Keratinocyte (primary cell): ENCODE measurements at regions not wholly inside any gene's neighbourhood (a gene's known extent, or its start where the extent isn't known, plus 50 kb on each side); places are given as distances from the start of the nearest gene placed in this dataset.

Source experiments
- CTCF ChIP-seq, 3 experiments: IDR thresholded peaks in 1 of 3; conservative IDR thresholded peaks in 1 of 3; optimal IDR thresholded peaks in 1 of 3; 2 replicates in 2 of 3; 3 replicates in 1 of 3; pipeline versions ENCODE3 to v1.5.1; 2011; ENCODE audit warnings: low read length in 3 of 3, mild to moderate bottlenecking in 3 of 3, moderate library complexity in 2 of 3, control low read depth in 1 of 3, inconsistent platforms in 1 of 3; ENCODE audit not compliant: insufficient read depth in 2 of 3; ENCODE audit errors: extremely low read depth in 1 of 3
- EZH2 ChIP-seq: IDR thresholded peaks from one replicate; pipeline ENCODE4 v1.6.1; 2012; ENCODE audit warnings: inconsistent platforms, mild to moderate bottlenecking, low read length, moderate library complexity

DNA sequence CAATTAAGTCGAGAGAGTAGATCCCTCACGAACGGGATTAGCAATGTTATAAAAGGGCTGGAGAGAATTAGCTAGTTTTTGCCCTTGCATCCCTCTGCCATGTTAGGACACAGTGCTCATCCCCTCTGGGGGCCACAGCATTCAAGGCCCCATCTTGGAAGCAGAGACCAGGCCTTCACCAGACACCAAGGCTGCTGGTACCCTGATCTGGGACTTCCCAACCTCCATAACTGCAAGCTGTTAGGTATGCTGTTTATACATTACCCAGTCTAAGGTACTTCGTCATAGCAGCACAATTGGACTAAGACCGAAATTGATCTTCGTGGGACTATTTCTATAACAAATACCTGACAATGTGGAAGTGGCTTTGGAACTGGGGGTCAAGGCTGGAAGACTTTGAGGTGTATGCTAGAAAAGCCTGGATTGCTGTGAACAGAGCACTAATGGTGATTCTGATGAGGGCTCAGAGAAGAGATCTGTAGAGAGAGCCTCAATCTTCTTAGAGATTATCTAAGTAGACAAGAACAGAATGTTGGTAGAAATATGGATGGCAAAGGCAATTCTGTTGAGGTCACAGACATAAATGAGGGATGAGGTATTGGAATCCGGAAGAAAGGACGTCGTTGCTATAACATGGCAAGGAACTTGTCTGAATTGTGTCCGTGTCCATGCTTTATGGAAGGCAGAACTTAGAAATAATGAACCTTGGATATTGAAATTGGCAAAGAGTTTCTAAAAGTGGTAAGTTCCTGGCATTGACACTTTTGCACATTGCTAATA lies 83.8 kb upstream of the KIF26B start:
- TF ChIP-seq CTCF (optimal IDR thresholded peaks at IDR 0.05 in 1 of 3, IDR thresholded peaks at IDR 0.05 in 1 of 3, conservative IDR thresholded peaks at IDR 0.05 in 1 of 3; ENCODE audit: extremely low read depth in 1 of 3, insufficient read depth in 2 of 3, low read length in 3 of 3) (no peak), EZH2 (no peak)
